GM21515 (cell line): ENCODE measurements at regions not wholly inside any gene's neighbourhood (a gene's known extent, or its start where the extent isn't known, plus 50 kb on each side); places are given as distances from the start of the nearest gene placed in this dataset.
"Not testable (repeated sequence)": the region's sequence is repeated elsewhere in the genome, so short reads cannot be mapped to it uniquely, and the experiment has no call there.

Source experiments
- ATAC-seq: cut with Tn5 transposase; IDR thresholded peaks from one replicate; pipeline ENCODE4 v1.9.1; 2021; ENCODE audit not compliant: unreplicated experiment

- ATAC-seq = no peak
Measured at GRCh38 chr7:21305455-21306235, 122.2 kb upstream of the SP4 start.

GRCh38 chr7:21314954-21315353 lies 112.9 kb upstream of the SP4 start:
- no peak for ATAC-seq

- no peak for ATAC-seq
Measured at GRCh38 chr7:21317966-21318915, 109.6 kb upstream of the SP4 start.

- no peak for ATAC-seq
Measured at GRCh38 chr7:21318916-21319270, 109.0 kb upstream of the SP4 start.

- ATAC-seq = no peak
Measured at GRCh38 chr7:21326241-21326640, 101.6 kb upstream of the SP4 start.

- ATAC-seq = no peak
Measured at GRCh38 chr7:21326921-21327320, 101.0 kb upstream of the SP4 start.

GRCh38 chr7:21327422-21328409 lies 100.2 kb upstream of the SP4 start:
- ATAC-seq = no peak

- ATAC-seq = no peak
Measured at GRCh38 chr7:21330462-21331178, 97.3 kb upstream of the SP4 start.

GRCh38 chr7:21334906-21335305 lies 93.0 kb upstream of the SP4 start:
- ATAC-seq = no peak

GRCh38 chr7:21336743-21337142 lies 91.1 kb upstream of the SP4 start:
- ATAC-seq = no peak

GRCh38 chr7:21338728-21339164 lies 89.1 kb upstream of the SP4 start:
- no peak for ATAC-seq

GRCh38 chr7:21344900-21345299 lies 83.0 kb upstream of the SP4 start:
- ATAC-seq = not testable (repeated sequence)

- ATAC-seq = no peak
Measured at GRCh38 chr7:21345361-21345760, 82.5 kb upstream of the SP4 start.

GRCh38 chr7:21346297-21346696 lies 81.6 kb upstream of the SP4 start:
- no peak for ATAC-seq

- peak; percentile 83 for ATAC-seq
Measured at GRCh38 chr7:21352540-21353387, 75.1 kb upstream of the SP4 start.

GRCh38 chr7:21353388-21353780 lies 74.5 kb upstream of the SP4 start:
- no peak for ATAC-seq

GRCh38 chr7:21354284-21354683 lies 73.6 kb upstream of the SP4 start:
- no peak for ATAC-seq

- peak; percentile 78 for ATAC-seq
Measured at GRCh38 chr7:21355406-21355874, 72.4 kb upstream of the SP4 start.

- no peak for ATAC-seq
Measured at GRCh38 chr7:21356616-21357015, 71.3 kb upstream of the SP4 start.
